RWPE1 (cell line): ENCODE measurements at regions not wholly inside any gene's neighbourhood (a gene's known extent, or its start where the extent isn't known, plus 50 kb on each side); places are given as distances from the start of the nearest gene placed in this dataset.

ENCODE experiments used
- CTCF ChIA-PET: fragments of 350-600 bp; sonication (Branson Sonifier 250); formaldehyde crosslinking; extraction: SDS; loops from one replicate; lab custom pipeline; 2021; lab: Yijun Ruan, JAX
- POLR2A ChIA-PET: fragments of 400-600 bp; formaldehyde crosslinking; extraction: SDS; loops from one replicate; lab custom pipeline; 2020; ENCODE audit warnings: antibody characterized with exemption; ENCODE audit not compliant: low non-redundant PET; lab: Yijun Ruan, JAX
- DNase-seq: peaks from one replicate; pipeline ENCODE4 v3.0.0; 2012; ENCODE audit warnings: low spot score
- H3K27ac ChIP-seq: fragments of 450-650 bp; 2 replicates; pipeline ENCODE4 v1.5.1; 2017
- TF ChIP-seq, protein P1 (sequence below): fragments of 450-650 bp; conservative IDR thresholded peaks from 2 replicates; pipeline ENCODE4 v1.5.1; 2017; ENCODE audit warnings: low read depth, mild to moderate bottlenecking

DNA sequence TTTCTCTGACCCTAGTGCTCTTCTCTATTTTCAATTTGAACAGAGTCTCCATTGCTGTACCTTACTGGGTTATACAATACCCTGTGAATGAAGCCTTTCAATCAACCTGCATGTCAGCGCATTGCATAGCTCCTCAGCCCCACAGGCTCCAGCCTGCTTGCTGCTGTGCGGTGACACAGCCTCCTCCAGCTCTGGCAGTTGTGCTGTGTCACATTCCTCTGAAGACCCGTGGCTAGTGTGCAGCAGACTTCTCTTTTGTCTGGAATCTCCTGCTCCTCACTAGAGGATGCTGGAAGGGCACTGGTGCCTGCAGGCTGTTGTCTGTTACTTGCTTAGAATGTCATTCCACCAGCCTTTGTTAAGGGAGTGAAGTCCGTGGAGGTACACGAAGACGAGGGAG lies 390.1 kb upstream of the B3GAT1 start:
- ChIA-PET POLR2A (interaction anchor here (0.6 kb wide), 1 partner anchor 147 kb away, joined by 3 read pairs; no protein-coding TSS in a partner anchor), CTCF (no interaction called here)
- H3K27ac ChIP-seq, result no peak overlapping the region
- TF ChIP-seq, protein P1, sequence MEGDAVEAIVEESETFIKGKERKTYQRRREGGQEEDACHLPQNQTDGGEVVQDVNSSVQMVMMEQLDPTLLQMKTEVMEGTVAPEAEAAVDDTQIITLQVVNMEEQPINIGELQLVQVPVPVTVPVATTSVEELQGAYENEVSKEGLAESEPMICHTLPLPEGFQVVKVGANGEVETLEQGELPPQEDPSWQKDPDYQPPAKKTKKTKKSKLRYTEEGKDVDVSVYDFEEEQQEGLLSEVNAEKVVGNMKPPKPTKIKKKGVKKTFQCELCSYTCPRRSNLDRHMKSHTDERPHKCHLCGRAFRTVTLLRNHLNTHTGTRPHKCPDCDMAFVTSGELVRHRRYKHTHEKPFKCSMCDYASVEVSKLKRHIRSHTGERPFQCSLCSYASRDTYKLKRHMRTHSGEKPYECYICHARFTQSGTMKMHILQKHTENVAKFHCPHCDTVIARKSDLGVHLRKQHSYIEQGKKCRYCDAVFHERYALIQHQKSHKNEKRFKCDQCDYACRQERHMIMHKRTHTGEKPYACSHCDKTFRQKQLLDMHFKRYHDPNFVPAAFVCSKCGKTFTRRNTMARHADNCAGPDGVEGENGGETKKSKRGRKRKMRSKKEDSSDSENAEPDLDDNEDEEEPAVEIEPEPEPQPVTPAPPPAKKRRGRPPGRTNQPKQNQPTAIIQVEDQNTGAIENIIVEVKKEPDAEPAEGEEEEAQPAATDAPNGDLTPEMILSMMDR, result no peak
- no peak for DNase-seq

DNA sequence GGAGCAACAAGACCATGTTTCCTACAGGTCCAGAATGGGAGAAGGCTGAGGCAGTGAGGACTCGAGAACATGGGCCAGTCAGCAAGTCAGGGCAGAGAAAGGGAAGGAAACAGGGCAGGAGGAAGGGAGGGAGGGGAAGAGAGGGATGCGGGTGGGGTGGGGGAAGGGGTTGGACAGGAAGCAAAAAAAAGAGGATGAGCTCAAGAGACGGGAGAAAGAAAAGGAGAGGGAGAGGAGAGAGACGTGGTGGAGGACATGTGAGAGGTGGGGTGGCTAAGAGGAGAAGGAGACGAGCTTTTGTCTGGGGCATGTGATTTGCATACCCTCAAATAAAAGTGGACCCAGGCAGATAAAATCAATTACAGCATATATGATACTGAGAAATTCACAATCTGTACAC lies 389.5 kb upstream of the B3GAT1 start:
- ChIA-PET POLR2A (interaction anchor here (0.6 kb wide), 1 partner anchor 147 kb away, joined by 3 read pairs; no protein-coding TSS in a partner anchor), CTCF (no interaction called here)
- no peak overlapping the region for H3K27ac ChIP-seq
- TF ChIP-seq, protein P1, result no peak
- no peak for DNase-seq

DNA sequence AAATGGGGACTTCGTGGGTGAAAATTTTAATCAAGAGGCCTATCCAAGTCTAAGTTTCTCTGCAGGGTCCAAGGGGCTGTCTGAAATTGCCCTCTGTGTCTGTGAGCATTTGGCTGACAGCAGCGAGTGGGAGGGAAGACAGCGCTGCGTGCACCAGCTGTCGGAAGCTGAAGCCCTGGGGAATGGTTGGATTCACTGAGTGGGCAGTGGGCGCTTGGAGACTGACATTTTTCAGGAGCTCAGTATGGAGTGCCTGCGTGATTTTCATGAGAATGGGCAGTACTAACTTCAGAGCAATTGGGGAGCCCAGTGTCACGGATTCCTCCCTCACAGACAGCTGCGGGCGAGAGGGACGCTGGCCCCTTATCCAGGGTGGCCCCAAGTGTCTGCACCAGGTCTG lies 388.8 kb upstream of the B3GAT1 start:
- CTCF ChIA-PET, result no interaction called here
- POLR2A ChIA-PET, result no interaction called here
- TF ChIP-seq, protein P1, result no peak
- DNase-seq, result no peak
- H3K27ac ChIP-seq, result no peak overlapping the region

DNA sequence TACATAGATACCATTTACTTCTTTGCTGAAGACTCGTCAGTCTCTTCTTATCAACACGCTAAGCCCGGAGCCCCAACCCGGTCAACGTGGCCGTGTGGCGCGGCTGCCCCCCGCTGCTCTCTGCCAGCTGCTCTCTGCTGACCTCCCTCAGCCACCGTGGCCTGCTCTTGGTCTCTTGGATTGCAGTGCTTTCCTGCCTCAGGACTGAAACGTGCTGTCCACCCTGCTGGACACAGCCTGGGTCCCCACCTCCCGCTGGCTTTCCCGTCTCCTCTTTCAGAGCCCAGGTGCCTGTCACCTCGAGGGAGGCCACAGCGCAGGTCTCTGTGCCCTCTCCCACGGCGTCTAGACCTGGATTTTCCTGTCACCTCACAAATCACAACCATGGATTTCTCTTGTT lies 388.1 kb upstream of the B3GAT1 start:
- DNase-seq, result no peak
- H3K27ac ChIP-seq, result no peak overlapping the region
- TF ChIP-seq, protein P1, result no peak
- CTCF ChIA-PET, result no interaction called here
- POLR2A ChIA-PET, result no interaction called here

DNA sequence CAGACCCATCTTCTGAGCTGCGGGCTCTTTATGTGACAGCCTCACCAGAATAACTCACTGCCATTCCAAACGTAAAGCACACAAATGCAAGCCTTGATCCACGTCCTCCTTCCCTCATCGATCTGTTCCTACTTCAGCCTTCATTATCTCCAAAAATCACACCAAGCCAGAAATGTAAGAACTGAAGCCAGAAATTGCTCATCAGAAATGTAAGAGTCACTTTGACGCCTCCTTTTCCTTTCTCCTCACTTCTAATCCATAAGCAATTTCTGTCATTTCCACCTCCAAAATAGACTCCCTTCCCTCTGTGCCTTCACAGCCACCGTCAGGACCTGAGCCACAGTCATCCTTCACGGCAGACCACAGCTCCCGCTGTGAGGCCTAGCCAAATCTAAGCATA lies 387.3 kb upstream of the B3GAT1 start:
- no peak overlapping the region for H3K27ac ChIP-seq
- TF ChIP-seq, protein P1, result no peak
- CTCF ChIA-PET, result no interaction called here
- POLR2A ChIA-PET, result no interaction called here
- DNase-seq, result no peak

DNA sequence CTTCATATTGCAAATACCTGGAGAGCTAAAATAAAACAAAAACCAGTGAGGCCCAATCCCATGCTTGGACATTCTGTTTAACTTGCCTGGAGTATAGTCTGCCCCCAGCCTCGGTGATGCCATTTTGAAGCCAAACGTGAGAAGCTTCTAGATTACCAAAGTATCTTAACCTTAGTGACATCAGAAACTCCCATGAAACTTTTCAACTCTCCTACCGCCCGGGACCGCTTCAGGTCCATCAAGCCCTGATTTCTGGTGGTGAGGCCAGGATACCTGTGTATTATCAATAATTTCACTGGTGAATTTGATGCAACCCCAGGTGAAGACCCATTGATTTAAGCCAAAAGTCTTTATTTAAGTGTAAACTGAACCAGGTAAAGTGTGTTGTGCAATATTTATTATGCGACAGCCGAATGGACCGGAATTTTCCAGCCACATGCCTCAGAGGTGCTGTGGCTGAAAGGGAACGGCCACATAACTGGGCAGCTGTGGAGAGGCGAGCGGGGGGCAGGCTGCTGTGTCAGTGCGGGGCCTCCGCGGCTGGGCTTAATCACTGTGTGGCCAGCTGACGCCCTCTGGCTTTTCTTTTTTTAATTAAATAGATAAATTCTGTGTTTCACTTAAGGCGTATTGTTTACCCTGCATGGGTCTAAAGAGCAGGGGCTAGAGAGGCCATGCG lies 385.5 kb upstream of the B3GAT1 start:
- no peak overlapping the region for H3K27ac ChIP-seq
- DNase-seq, result no peak
- ChIA-PET POLR2A (no interaction called here), CTCF (no interaction called here)
- TF ChIP-seq, protein P1, result no peak
